NT2/D1 (cell line): ENCODE measurements at regions not wholly inside any gene's neighbourhood (a gene's known extent, or its start where the extent isn't known, plus 50 kb on each side); places are given as distances from the start of the nearest gene placed in this dataset.

Experiments used
- DNase-seq: peaks from one replicate; pipeline ENCODE4 v3.0.0-alpha.2; 2011; ENCODE audit warnings: low read depth, low spot score
- H3K27me3 ChIP-seq: 2 replicates; pipeline ENCODE4 v1.6.0; 2011; ENCODE audit warnings: mild to moderate bottlenecking; ENCODE audit not compliant: insufficient read length, insufficient read depth
- H3K36me3 ChIP-seq: 2 replicates; pipeline ENCODE4 v1.6.1; 2011; ENCODE audit warnings: mild to moderate bottlenecking, low read length, mixed read lengths; ENCODE audit not compliant: insufficient read depth, insufficient read length
- H3K4me1 ChIP-seq: 2 replicates; pipeline ENCODE4 v1.5.1; 2011; ENCODE audit not compliant: insufficient read depth, insufficient read length
- H3K4me3 ChIP-seq: 2 replicates; pipeline ENCODE4 v1.5.1; 2011; ENCODE audit warnings: low read depth; ENCODE audit not compliant: insufficient read length
- H3K9ac ChIP-seq: 2 replicates; pipeline ENCODE4 v1.6.0; 2011; ENCODE audit warnings: low read depth; ENCODE audit not compliant: insufficient read length
- H3K9me3 ChIP-seq: 2 replicates; pipeline ENCODE4 v1.5.1; 2011; ENCODE audit warnings: mild to moderate bottlenecking, low read length; ENCODE audit not compliant: insufficient read depth
- SUZ12 ChIP-seq: IDR thresholded peaks from 2 replicates; pipeline ENCODE4 v1.6.1; 2011; ENCODE audit not compliant: insufficient read length, insufficient read depth; ENCODE audit errors: extremely low read depth
- YY1 ChIP-seq: IDR thresholded peaks from 2 replicates; pipeline ENCODE4 v1.6.1; 2011; ENCODE audit not compliant: insufficient read length, insufficient read depth
- ZNF274 ChIP-seq: IDR thresholded peaks from 2 replicates; pipeline ENCODE4 v1.6.1; 2011; ENCODE audit warnings: mild to moderate bottlenecking, low read depth, low read length

- H3K9ac ChIP-seq = no peak overlapping the region
- H3K4me3 ChIP-seq = no peak overlapping the region
- H3K36me3 ChIP-seq = no peaks in the 10 kb centered on the region
- no peaks in the 10 kb centered on the region for H3K4me1 ChIP-seq
- H3K27me3 ChIP-seq = no peaks in the 10 kb centered on the region
- TF ChIP-seq ZNF274 (no peak), SUZ12 (no peak), YY1 (no peak)
- DNase-seq = no peak
- no peaks in the 10 kb centered on the region for H3K9me3 ChIP-seq
Observed at GRCh38 chr13:78147905-78148304, 229.3 kb upstream of the EDNRB start.

- DNase-seq = no peak
- Histone ChIP-seq H3K27me3 (no peaks in the 10 kb centered on the region), H3K4me3 (no peak overlapping the region), H3K36me3 (no peaks in the 10 kb centered on the region), H3K9me3 (no peaks in the 10 kb centered on the region), H3K9ac (no peak overlapping the region), H3K4me1 (no peaks in the 10 kb centered on the region)
- no peak for TF ChIP-seq YY1
- no peak for TF ChIP-seq SUZ12
- no peak for TF ChIP-seq ZNF274
Observed at GRCh38 chr13:78145276-78145675, 226.6 kb upstream of the EDNRB start.

GRCh38 chr13:78139765-78140164, 221.1 kb upstream of the EDNRB start:
- Histone ChIP-seq H3K9ac (no peak overlapping the region), H3K4me3 (no peak overlapping the region), H3K27me3 (no peaks in the 10 kb centered on the region), H3K4me1 (no peaks in the 10 kb centered on the region), H3K36me3 (no peaks in the 10 kb centered on the region), H3K9me3 (no peaks in the 10 kb centered on the region)
- no peak for TF ChIP-seq SUZ12
- TF ChIP-seq YY1 = no peak
- TF ChIP-seq ZNF274 = no peak
- DNase-seq = no peak

GRCh38 chr13:78138756-78139155, 220.1 kb upstream of the EDNRB start:
- Histone ChIP-seq H3K4me1 (no peaks in the 10 kb centered on the region), H3K36me3 (no peaks in the 10 kb centered on the region), H3K9ac (no peak overlapping the region), H3K9me3 (no peaks in the 10 kb centered on the region), H3K27me3 (no peaks in the 10 kb centered on the region), H3K4me3 (no peak overlapping the region)
- DNase-seq = no peak
- TF ChIP-seq YY1 (no peak), ZNF274 (no peak), SUZ12 (no peak)

- peak; percentile 63 for DNase-seq
- H3K4me1 ChIP-seq = no peaks in the 10 kb centered on the region
- no peaks in the 10 kb centered on the region for H3K27me3 ChIP-seq
- no peak overlapping the region for H3K4me3 ChIP-seq
- no peaks in the 10 kb centered on the region for H3K36me3 ChIP-seq
- H3K9ac ChIP-seq = no peak overlapping the region
- TF ChIP-seq SUZ12 = no peak
- no peak for TF ChIP-seq ZNF274
- TF ChIP-seq YY1 = no peak
- no peaks in the 10 kb centered on the region for H3K9me3 ChIP-seq
Observed at GRCh38 chr13:78137404-78138142, 218.9 kb upstream of the EDNRB start.

GRCh38 chr13:78136966-78137365, 218.3 kb upstream of the EDNRB start:
- no peaks in the 10 kb centered on the region for H3K27me3 ChIP-seq
- no peaks in the 10 kb centered on the region for H3K36me3 ChIP-seq
- H3K4me3 ChIP-seq = no peak overlapping the region
- DNase-seq = no peak
- TF ChIP-seq YY1 (no peak), ZNF274 (no peak)
- H3K9ac ChIP-seq = no peak overlapping the region
- no peaks in the 10 kb centered on the region for H3K4me1 ChIP-seq
- H3K9me3 ChIP-seq = no peaks in the 10 kb centered on the region

- H3K27me3 ChIP-seq = no peaks in the 10 kb centered on the region
- no peaks in the 10 kb centered on the region for H3K36me3 ChIP-seq
- H3K4me3 ChIP-seq = no peak overlapping the region
Observed at GRCh38 chr13:78133511-78133910, 214.9 kb upstream of the EDNRB start.

GRCh38 chr13:78131811-78132210, 213.2 kb upstream of the EDNRB start:
- no peaks in the 10 kb centered on the region for H3K4me1 ChIP-seq
- no peaks in the 10 kb centered on the region for H3K36me3 ChIP-seq
- no peak for DNase-seq
- TF ChIP-seq ZNF274 (no peak), SUZ12 (no peak), YY1 (no peak)
- H3K27me3 ChIP-seq = no peaks in the 10 kb centered on the region
- H3K4me3 ChIP-seq = no peak overlapping the region
- H3K9ac ChIP-seq = no peak overlapping the region
- no peaks in the 10 kb centered on the region for H3K9me3 ChIP-seq

More at GRCh38 chr13:78133511-78133910, 214.9 kb upstream of the EDNRB start:
- H3K9ac ChIP-seq = no peak overlapping the region
- no peaks in the 10 kb centered on the region for H3K4me1 ChIP-seq
- TF ChIP-seq YY1 (no peak), SUZ12 (no peak)
- no peaks in the 10 kb centered on the region for H3K9me3 ChIP-seq
- no peak for DNase-seq
